HepG2 (cell line): ENCODE measurements at regions not wholly inside any gene's neighbourhood (a gene's known extent, or its start where the extent isn't known, plus 50 kb on each side); places are given as distances from the start of the nearest gene placed in this dataset.

Source experiments
- ATAC-seq: fragments of 200-7000 bp; cut with Tn5 transposase; 3 replicates; pipeline ENCODE4 v1.9.1; 2020; ENCODE audit warnings: mild to moderate bottlenecking, moderate library complexity
- BruUV-seq: library from RNA; stranded (reverse); fragments of 400-500 nt; replicated peaks from 2 replicates; lab custom pipeline; 2021; lab: Mats Ljungman, UMichigan
- CTCF ChIA-PET: fragments of 300-600 bp; formaldehyde crosslinking; extraction: SDS; loops from one replicate; lab custom pipeline; 2021; ENCODE audit warnings: low total read pairs, inconsistent platforms, low intra/inter-chr PET ratio; lab: Yijun Ruan, JAX
- POLR2A ChIA-PET: fragments of 350-600 bp; sonication (Branson Sonifier 250); formaldehyde crosslinking; loops from one replicate; lab custom pipeline; 2020; ENCODE audit warnings: antibody characterized with exemption, inconsistent platforms; lab: Yijun Ruan, JAX
- DNase-seq: peaks from one replicate; pipeline ENCODE4 v3.0.0-alpha.2; 2015; ENCODE audit warnings: low spot score
- FAIRE-seq: peaks from 3 replicates; lab custom pipeline; 2011; peaks lifted over from hg19 to GRCh38; lab: Jason Lieb, UNC
- H2AFZ ChIP-seq: one replicate; pipeline ENCODE4 v1.6.1; 2011; ENCODE audit warnings: low read length, inconsistent platforms
- H3K27ac ChIP-seq: fragments of 300-600 bp; 3 replicates; pipeline ENCODE4 v1.8.0; 2011; ENCODE audit warnings: mixed run types, mild to moderate bottlenecking, mixed read lengths, low read length, inconsistent platforms; ENCODE audit not compliant: insufficient read depth; ENCODE audit errors: extremely low read length
- H3K27me3 ChIP-seq, 2 experiments: fragments of 200-600 bp in 1 of 2; 2 replicates in 1 of 2; 3 replicates in 1 of 2; pipeline versions ENCODE4 v1.6.0 to v1.8.0; 2011; ENCODE audit warnings: low read length in 2 of 2, mild to moderate bottlenecking in 2 of 2, moderate library complexity in 2 of 2, inconsistent platforms in 1 of 2; ENCODE audit not compliant: insufficient read depth in 2 of 2, control insufficient read depth in 1 of 2
- H3K36me3 ChIP-seq, 2 experiments: fragments of 200-600 bp in 1 of 2; replicated peaks in 1 of 2; 2 replicates in 1 of 2; 3 replicates in 1 of 2; pipeline versions ENCODE4 v1.5.1 to v1.8.0; 2011; ENCODE audit warnings: low read length in 2 of 2, inconsistent platforms in 1 of 2; ENCODE audit not compliant: insufficient read depth in 2 of 2, control insufficient read depth in 1 of 2
- H3K4me1 ChIP-seq: 2 replicates; pipeline ENCODE4 v1.5.1; 2012; ENCODE audit warnings: low read length, inconsistent platforms; ENCODE audit not compliant: insufficient read depth
- H3K4me2 ChIP-seq: 2 replicates; pipeline ENCODE4 v1.6.0; 2011; ENCODE audit warnings: low read depth, low read length, inconsistent platforms
- H3K4me3 ChIP-seq, 3 experiments: fragments of 200-600 bp in 1 of 3; sonication (generic), shearing (Covaris generic) in 1 of 3; replicated peaks in 1 of 3; 2 replicates each; pipeline ENCODE4 v1.5.1; 2011 to 2016; ENCODE audit warnings: low read length in 3 of 3, inconsistent platforms in 2 of 3, low read depth in 2 of 3, mild to moderate bottlenecking in 2 of 3, control low read depth in 1 of 3, mixed read lengths in 1 of 3; ENCODE audit not compliant: insufficient read depth in 1 of 3
- H3K79me2 ChIP-seq: one replicate; pipeline ENCODE4 v1.6.1; 2011; ENCODE audit warnings: low read length, inconsistent platforms; ENCODE audit not compliant: insufficient read depth
- H3K9ac ChIP-seq: 2 replicates; pipeline ENCODE4 v1.6.0; 2011; ENCODE audit warnings: mild to moderate bottlenecking, low read depth, low read length, inconsistent platforms; ENCODE audit not compliant: insufficient read depth
- H3K9me3 ChIP-seq: 2 replicates; pipeline ENCODE4 v1.5.1; 2012; ENCODE audit warnings: mild to moderate bottlenecking, low read length
- H4K20me1 ChIP-seq: 2 replicates; pipeline ENCODE4 v1.6.0; 2011; ENCODE audit warnings: inconsistent platforms, mild to moderate bottlenecking, low read length, moderate library complexity; ENCODE audit not compliant: insufficient read depth
- CEBPB ChIP-seq: IDR thresholded peaks from 2 replicates; pipeline ENCODE4 v1.6.1; 2011; ENCODE audit warnings: low read depth, low read length, improper control_type of control experiment, borderline replicate concordance
- ETS1 ChIP-seq: sonication (generic); formaldehyde crosslinking; IDR thresholded peaks from 2 replicates; pipeline ENCODE4 v1.4.0; 2020; ENCODE audit warnings: missing genetic modification reagents
- EZH2 ChIP-seq: conservative IDR thresholded peaks from 2 replicates; pipeline ENCODE4 v1.6.1; 2012; ENCODE audit warnings: mild to moderate bottlenecking, low read depth, low read length, moderate library complexity
- GPN1 ChIP-seq: sonication (generic); formaldehyde crosslinking; IDR thresholded peaks from 2 replicates; pipeline ENCODE4 v1.5.1; 2020; ENCODE audit warnings: missing genetic modification reagents, borderline replicate concordance
- HES4 ChIP-seq: sonication (generic); formaldehyde crosslinking; IDR thresholded peaks from 2 replicates; pipeline ENCODE4 v1.9.0; 2021; ENCODE audit warnings: mild to moderate bottlenecking, missing genetic modification reagents, borderline replicate concordance
- NFE2L2 ChIP-seq: fragments of 150-350 bp; IDR thresholded peaks from 2 replicates; pipeline ENCODE4 v1.6.1; 2014; ENCODE audit warnings: low read length
- ZNF605 ChIP-seq: sonication (generic); formaldehyde crosslinking; IDR thresholded peaks from 2 replicates; pipeline ENCODE4 v1.8.0; 2022; ENCODE audit warnings: mild to moderate bottlenecking, missing genetic modification reagents
- ZNF788 ChIP-seq: sonication (generic); formaldehyde crosslinking; IDR thresholded peaks from 2 replicates; pipeline ENCODE4 v1.5.0; 2020; ENCODE audit warnings: mild to moderate bottlenecking, missing genetic modification reagents, borderline replicate concordance
- WGBS: methylation state at CpG from one replicate; pipeline ENCODE4 v1.1.6; 2017; ENCODE audit warnings: low lambda C conversion rate; 5-methylcytosine and 5-hydroxymethylcytosine counted together
- in situ Hi-C: cut with HindIII; loops from 2 replicates; pipeline ENCODE4 v1.10.0; 2017; ENCODE audit warnings: low pct_unique_long_range_greater_than_20kb; ENCODE audit not compliant: extremely low pct_ligation_motif_present
- intact Hi-C: fragments of 100-400 bp; cut with micrococcal nuclease; formaldehyde crosslinking; loops from one replicate; pipeline ENCODE4 v1.10.0; 2022; ENCODE audit not compliant: unreplicated experiment
- TF ChIP-seq, protein P1 (sequence below): sonication (generic); formaldehyde crosslinking; IDR thresholded peaks from 2 replicates; pipeline ENCODE4 v1.4.0; 2020; ENCODE audit warnings: mild to moderate bottlenecking, missing genetic modification reagents, borderline replicate concordance

DNA sequence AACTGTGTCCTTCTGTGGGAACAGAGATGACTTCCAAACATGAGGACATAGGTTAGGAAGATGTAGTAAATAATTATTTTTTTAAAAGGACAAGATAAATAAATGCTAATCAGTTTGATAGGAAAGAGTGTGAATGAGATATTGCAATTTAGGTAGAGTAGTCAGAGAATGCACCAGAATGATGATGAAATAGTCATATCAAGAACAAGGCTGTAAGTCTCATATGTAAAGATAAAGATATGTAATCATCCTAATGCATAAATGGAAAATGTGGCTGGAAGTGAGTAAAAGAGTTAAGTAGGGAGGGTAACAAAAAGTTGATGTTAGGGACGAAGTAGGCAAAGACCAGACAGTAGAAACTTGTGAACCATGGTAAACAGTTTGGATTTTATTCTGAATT, 1041.7 kb upstream of the MIR17HG start:
- no TSS peak for BruUV-seq
- Histone ChIP-seq H4K20me1 (no peaks in the 10 kb centered on the region), H3K4me3 (no peak overlapping the region), H3K36me3 (no peaks in the 10 kb centered on the region), H3K9ac (no peak overlapping the region), H3K9me3 (peaks cover 26% of the 10 kb centered on the region), H3K27ac (no peak overlapping the region), H3K4me1 (no peaks in the 10 kb centered on the region), H2AFZ (no peak overlapping the region), H3K27me3 (no peaks in the 10 kb centered on the region), H3K79me2 (no peaks in the 10 kb centered on the region), H3K4me2 (no peak overlapping the region)
- ChIA-PET CTCF (no interaction called here), POLR2A (no interaction called here)
- TF ChIP-seq CEBPB: peak; percentile 18; the same call in 1 of the 2 replicates
- TF ChIP-seq GPN1 (CRISPR knock-in tag): no peak
- TF ChIP-seq HES4 (CRISPR knock-in tag): no peak
- intact Hi-C loops: no loop called here
- WGBS: 8% methylated on average over 1 of the region's 1 CpG
- ATAC-seq: no peak
- no peak for DNase-seq
- in situ Hi-C loops: no loop called here
- no peak for FAIRE-seq

DNA sequence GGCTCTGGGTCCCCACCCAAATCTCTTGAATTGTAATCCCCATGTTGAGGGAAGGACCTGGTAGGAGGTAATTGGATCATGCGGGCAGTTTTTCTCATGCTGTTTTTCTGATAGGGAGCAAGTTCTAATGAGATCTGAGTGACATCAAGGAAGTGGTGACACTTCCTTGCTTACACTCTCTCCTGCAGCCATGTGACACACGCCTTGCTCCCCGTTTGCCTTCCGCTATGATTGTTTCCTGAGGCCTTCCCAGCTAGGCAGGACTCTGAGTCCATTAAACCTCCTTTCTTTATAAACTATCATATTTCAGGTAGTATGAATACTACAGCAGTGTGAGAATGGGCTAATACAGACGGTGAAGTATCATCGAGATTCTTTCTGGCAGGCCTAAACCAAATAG, 1040.4 kb upstream of the MIR17HG start:
- POLR2A ChIA-PET: no interaction called here
- CTCF ChIA-PET: no interaction called here
- no peak overlapping the region for H3K4me3 ChIP-seq
- no peaks in the 10 kb centered on the region for H3K4me1 ChIP-seq
- FAIRE-seq (no peak), DNase-seq (no peak), ATAC-seq (no peak)
- intact Hi-C loops: no loop called here
- H3K4me2 ChIP-seq: no peak overlapping the region
- no peak overlapping the region for H3K9ac ChIP-seq
- H2AFZ ChIP-seq: no peak overlapping the region
- no peaks in the 10 kb centered on the region for H4K20me1 ChIP-seq
- WGBS: 38% methylated on average over 6 of the region's 6 CpGs
- no peaks in the 10 kb centered on the region for H3K79me2 ChIP-seq
- TF ChIP-seq ZNF788 (no peak), EZH2 (no peak), ZNF605 (CRISPR knock-in tag) (no peak), NFE2L2 (no peak), ETS1 (no peak)
- TF ChIP-seq, protein P1, sequence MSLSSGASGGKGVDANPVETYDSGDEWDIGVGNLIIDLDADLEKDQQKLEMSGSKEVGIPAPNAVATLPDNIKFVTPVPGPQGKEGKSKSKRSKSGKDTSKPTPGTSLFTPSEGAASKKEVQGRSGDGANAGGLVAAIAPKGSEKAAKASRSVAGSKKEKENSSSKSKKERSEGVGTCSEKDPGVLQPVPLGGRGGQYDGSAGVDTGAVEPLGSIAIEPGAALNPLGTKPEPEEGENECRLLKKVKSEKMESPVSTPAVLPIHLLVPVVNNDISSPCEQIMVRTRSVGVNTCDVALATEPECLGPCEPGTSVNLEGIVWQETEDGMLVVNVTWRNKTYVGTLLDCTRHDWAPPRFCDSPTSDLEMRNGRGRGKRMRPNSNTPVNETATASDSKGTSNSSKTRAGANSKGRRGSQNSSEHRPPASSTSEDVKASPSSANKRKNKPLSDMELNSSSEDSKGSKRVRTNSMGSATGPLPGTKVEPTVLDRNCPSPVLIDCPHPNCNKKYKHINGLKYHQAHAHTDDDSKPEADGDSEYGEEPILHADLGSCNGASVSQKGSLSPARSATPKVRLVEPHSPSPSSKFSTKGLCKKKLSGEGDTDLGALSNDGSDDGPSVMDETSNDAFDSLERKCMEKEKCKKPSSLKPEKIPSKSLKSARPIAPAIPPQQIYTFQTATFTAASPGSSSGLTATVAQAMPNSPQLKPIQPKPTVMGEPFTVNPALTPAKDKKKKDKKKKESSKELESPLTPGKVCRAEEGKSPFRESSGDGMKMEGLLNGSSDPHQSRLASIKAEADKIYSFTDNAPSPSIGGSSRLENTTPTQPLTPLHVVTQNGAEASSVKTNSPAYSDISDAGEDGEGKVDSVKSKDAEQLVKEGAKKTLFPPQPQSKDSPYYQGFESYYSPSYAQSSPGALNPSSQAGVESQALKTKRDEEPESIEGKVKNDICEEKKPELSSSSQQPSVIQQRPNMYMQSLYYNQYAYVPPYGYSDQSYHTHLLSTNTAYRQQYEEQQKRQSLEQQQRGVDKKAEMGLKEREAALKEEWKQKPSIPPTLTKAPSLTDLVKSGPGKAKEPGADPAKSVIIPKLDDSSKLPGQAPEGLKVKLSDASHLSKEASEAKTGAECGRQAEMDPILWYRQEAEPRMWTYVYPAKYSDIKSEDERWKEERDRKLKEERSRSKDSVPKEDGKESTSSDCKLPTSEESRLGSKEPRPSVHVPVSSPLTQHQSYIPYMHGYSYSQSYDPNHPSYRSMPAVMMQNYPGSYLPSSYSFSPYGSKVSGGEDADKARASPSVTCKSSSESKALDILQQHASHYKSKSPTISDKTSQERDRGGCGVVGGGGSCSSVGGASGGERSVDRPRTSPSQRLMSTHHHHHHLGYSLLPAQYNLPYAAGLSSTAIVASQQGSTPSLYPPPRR (CRISPR knock-in tag): no peak
- H3K27me3 ChIP-seq: no peaks in the 10 kb centered on the region
- BruUV-seq: no TSS peak
- H3K9me3 ChIP-seq: peaks cover 32% of the 10 kb centered on the region
- H3K36me3 ChIP-seq: no peaks in the 10 kb centered on the region
- in situ Hi-C loops: no loop called here
- H3K27ac ChIP-seq: no peak overlapping the region
